ENCODE measurements at regions not wholly inside any gene's neighbourhood (a gene's known extent, or its start where the extent isn't known, plus 50 kb on each side); places are given as distances from the start of the nearest gene placed in this dataset.

GRCh38 chr13:102461302-102461701 lies 59.5 kb upstream of the FGF14 start:
- H3K9me3 ChIP-seq (ENCODE audit: control insufficient read depth, insufficient read depth, low read length) = no peaks in the 10 kb centered on the region
- H3K4me3 ChIP-seq (ENCODE audit: insufficient read depth, low read depth, low read length) = no peak overlapping the region
- DNase-seq (no peak), ATAC-seq (ENCODE audit: low read depth) (no peak; the same call in 1 of the 2 replicates)
- H2AK5ac ChIP-seq (ENCODE audit: low read depth, low read length) = no peak overlapping the region
- in situ Hi-C loops (cut with MboI; ENCODE audit: low sequenced_read_pairs) (loop anchor here (25.0 kb wide), 1 partner anchor 324 kb away; no protein-coding TSS in a partner anchor), intact Hi-C loops (cut with micrococcal nuclease) (no loop called here), dilution Hi-C loops (cut with HindIII; ENCODE audit: low sequenced_read_pairs, unreplicated experiment) (no loop called here)
- no peak overlapping the region for H2AFZ ChIP-seq (replicated peaks; ENCODE audit: low read length, poor library complexity)
- H3K36me3 ChIP-seq (ENCODE audit: control insufficient read depth, insufficient read depth, low read length) = no peaks in the 10 kb centered on the region
- no CpG with 5 or more reads among the region's 1 CpG for WGBS, 2 experiments (ENCODE audit: extremely low coverage in 2 of 2, insufficient read length in 1 of 2)
- H4K8ac ChIP-seq (ENCODE audit: low read depth in 2 of 2, low read length in 2 of 2) = no peak overlapping the region
- no peak overlapping the region for H4K5ac ChIP-seq (ENCODE audit: low read depth, low read length)
- no peaks in the 10 kb centered on the region for H4K20me1 ChIP-seq (ENCODE audit: insufficient read depth, low read length)
- no TSS peak for BruUV-seq (replicated peaks)
- no peaks in the 10 kb centered on the region for H3K9me1 ChIP-seq (ENCODE audit: insufficient read depth, low read length)
- no peak overlapping the region for H2AK9ac ChIP-seq (replicated peaks; ENCODE audit: low read depth, low read length, poor library complexity)
- no peak overlapping the region for H3K18ac ChIP-seq (ENCODE audit: low read depth, low read length)
- H2BK15ac ChIP-seq (ENCODE audit: low read depth, low read length) = no peak overlapping the region
- POLR2A ChIA-PET (ENCODE audit: unreplicated experiment) = no interaction called here
- H3K56ac ChIP-seq (ENCODE audit: extremely low read depth, insufficient read depth, low read length) = no peak overlapping the region
- H4K91ac ChIP-seq (ENCODE audit: insufficient read depth, low read depth, low read length) = no peak overlapping the region
- no peak overlapping the region for H2BK20ac ChIP-seq (ENCODE audit: low read depth, low read length)
- TF ChIP-seq RFX5 (IDR thresholded peaks at IDR 0.05; ENCODE audit: low read depth, low read length) (no peak), ELK1 (IDR thresholded peaks at IDR 0.05; ENCODE audit: borderline replicate concordance, low read depth, low read length) (no peak), USF2 (IDR thresholded peaks at IDR 0.05; ENCODE audit: low read depth, low read length) (no peak), SMC3 (IDR thresholded peaks at IDR 0.05; ENCODE audit: low read depth, low read length) (no peak), CTCF (conservative IDR thresholded peaks at IDR 0.05; ENCODE audit: low read depth, low read length) (no peak), MAZ (IDR thresholded peaks at IDR 0.05; ENCODE audit: borderline replicate concordance, low read depth, low read length) (no peak), FOS (IDR thresholded peaks at IDR 0.05; ENCODE audit: low read depth, low read length) (no peak), MXI1 (IDR thresholded peaks at IDR 0.05; ENCODE audit: borderline replicate concordance, low read depth, low read length) (no peak), RAD21 (IDR thresholded peaks at IDR 0.05; ENCODE audit: low read length) (no peak), NFE2L2 (IDR thresholded peaks at IDR 0.05; ENCODE audit: low read depth, low read length) (no peak), CEBPB (IDR thresholded peaks at IDR 0.05; ENCODE audit: low read depth, low read length) (no peak), POLR2A (IDR thresholded peaks at IDR 0.05; ENCODE audit: low read depth, low read length) (no peak), RCOR1 (IDR thresholded peaks at IDR 0.05; ENCODE audit: insufficient replicate concordance, low read length) (no peak), BHLHE40 (IDR thresholded peaks at IDR 0.05; ENCODE audit: low read depth, low read length) (no peak), CHD1 (IDR thresholded peaks at IDR 0.05; ENCODE audit: low read depth, low read length) (no peak), MAFK (IDR thresholded peaks at IDR 0.05; ENCODE audit: low read depth, low read length) (no peak)
- H3K4me2 ChIP-seq (ENCODE audit: low read depth, low read length) = no peak overlapping the region
- H3K27me3 ChIP-seq (ENCODE audit: control insufficient read depth, insufficient read depth, low read length) = no peaks in the 10 kb centered on the region; the same call in 1 of the 2 replicates
- no peak overlapping the region for H3K27ac ChIP-seq (ENCODE audit: insufficient read depth, low read length)
- no peak overlapping the region for H3K4ac ChIP-seq (ENCODE audit: low read depth, low read length)
- CTCF ChIA-PET = no interaction called here
- H3K9ac ChIP-seq (ENCODE audit: low read depth, low read length) = no peak overlapping the region
- no peak overlapping the region for H2BK5ac ChIP-seq (ENCODE audit: low read depth, low read length, poor library complexity, severe bottlenecking)
- H3K23ac ChIP-seq (ENCODE audit: low read depth, low read length) = no peak overlapping the region
- H3K79me1 ChIP-seq (ENCODE audit: low read depth in 1 of 2, low read length in 2 of 2) = no peaks in the 10 kb centered on the region
- no peak overlapping the region for H3K14ac ChIP-seq (replicated peaks; ENCODE audit: low read depth, low read length)
- H2BK120ac ChIP-seq (ENCODE audit: low read depth, low read length) = no peak overlapping the region
- no peaks in the 10 kb centered on the region for H3K4me1 ChIP-seq (ENCODE audit: control insufficient read depth, insufficient read depth, low read length)

All from IMR-90 (cell line).